Liver (tissue), 8 donors: ENCODE measurements at regions not wholly inside any gene's neighbourhood (a gene's known extent, or its start where the extent isn't known, plus 50 kb on each side); places are given as distances from the start of the nearest gene placed in this dataset.

ENCODE experiments used
- DNase-seq: peaks from one replicate; pipeline ENCODE4 v3.0.0-alpha.2; 2017; ENCODE audit warnings: low spot score
- H3K27ac ChIP-seq, 2 donors: one replicate each; pipeline ENCODE4 v1.7.0; 2013; ENCODE audit warnings: inconsistent platforms in 2 of 2, low read length in 2 of 2, control low read depth in 1 of 2, low read depth in 1 of 2, mild to moderate bottlenecking in 1 of 2
- H3K27me3 ChIP-seq, 4 donors: one replicate each; pipeline versions ENCODE4 v1.6.1 to v1.7.0; 2013; ENCODE audit warnings: low read length in 3 of 4, inconsistent platforms in 1 of 4, mild to moderate bottlenecking in 1 of 4, moderate library complexity in 1 of 4; ENCODE audit not compliant: control insufficient read depth in 4 of 4, insufficient read depth in 4 of 4
- H3K36me3 ChIP-seq, 4 donors: one replicate each; pipeline versions ENCODE4 v1.6.1 to v1.7.0; 2013; ENCODE audit warnings: low read length in 3 of 4, mild to moderate bottlenecking in 3 of 4, low read depth in 1 of 4, moderate library complexity in 1 of 4; ENCODE audit not compliant: control insufficient read depth in 4 of 4, insufficient read depth in 3 of 4
- H3K4me1 ChIP-seq, 4 donors: one replicate each; pipeline versions ENCODE4 v1.6.1 to v1.7.0; 2013; ENCODE audit warnings: low read length in 3 of 4, mild to moderate bottlenecking in 3 of 4, moderate library complexity in 1 of 4; ENCODE audit not compliant: control insufficient read depth in 4 of 4, insufficient read depth in 4 of 4
- H3K4me3 ChIP-seq, 3 donors: one replicate each; pipeline versions ENCODE4 v1.6.1 to v1.7.0; 2013; ENCODE audit warnings: low read length in 3 of 3, control low read depth in 1 of 3, low read depth in 1 of 3, mild to moderate bottlenecking in 1 of 3
- H3K9ac ChIP-seq, 2 donors: one replicate each; pipeline ENCODE4 v1.7.0; 2013; ENCODE audit warnings: low read length in 2 of 2, mild to moderate bottlenecking in 2 of 2, moderate library complexity in 2 of 2, control low read depth in 1 of 2, low read depth in 1 of 2
- H3K9me3 ChIP-seq, 4 donors: one replicate each; pipeline versions ENCODE4 v1.6.1 to v1.7.0; 2013; ENCODE audit warnings: low read length in 3 of 4; ENCODE audit not compliant: control insufficient read depth in 4 of 4
- ATF3 ChIP-seq: IDR thresholded peaks from 2 replicates; pipeline ENCODE4 v1.6.1; 2016; ENCODE audit warnings: antibody characterized with exemption
- EGR1 ChIP-seq, 2 donors: IDR thresholded peaks; 2 replicates each; pipeline ENCODE4 v1.6.1; 2016 to 2018; ENCODE audit warnings: antibody characterized with exemption in 2 of 2, low read depth in 2 of 2
- FOXA1 ChIP-seq: IDR thresholded peaks from 2 replicates; pipeline ENCODE4 v1.6.1; 2016; ENCODE audit warnings: antibody characterized with exemption
- FOXA2 ChIP-seq: IDR thresholded peaks from 2 replicates; pipeline ENCODE4 v1.6.1; 2016; ENCODE audit warnings: antibody characterized with exemption
- HNF4A ChIP-seq, 2 donors: conservative IDR thresholded peaks; 2 replicates each; pipeline ENCODE4 v1.6.1; 2016; ENCODE audit warnings: antibody characterized with exemption in 2 of 2, mild to moderate bottlenecking in 2 of 2
- HNF4G ChIP-seq: IDR thresholded peaks from 2 replicates; pipeline ENCODE4 v1.6.1; 2016; ENCODE audit warnings: antibody characterized with exemption
- JUND ChIP-seq, 2 donors: IDR thresholded peaks; 2 replicates each; pipeline ENCODE4 v1.6.1; 2016; ENCODE audit warnings: antibody characterized with exemption in 2 of 2
- MAX ChIP-seq: IDR thresholded peaks from 2 replicates; pipeline ENCODE4 v1.6.1; 2016; ENCODE audit warnings: antibody characterized with exemption
- NR2F2 ChIP-seq: IDR thresholded peaks from 2 replicates; pipeline ENCODE4 v1.6.1; 2016; ENCODE audit warnings: antibody characterized with exemption
- RAD21 ChIP-seq, 2 donors: IDR thresholded peaks; 2 replicates each; pipeline ENCODE4 v1.6.1; 2016; ENCODE audit warnings: antibody characterized with exemption in 2 of 2, mild to moderate bottlenecking in 2 of 2
- RXRA ChIP-seq, 2 donors: IDR thresholded peaks; 2 replicates each; pipeline ENCODE4 v1.6.1; 2017 to 2018; ENCODE audit warnings: antibody characterized with exemption in 2 of 2, mild to moderate bottlenecking in 1 of 2
- SP1 ChIP-seq: IDR thresholded peaks from 2 replicates; pipeline ENCODE4 v1.6.1; 2018; ENCODE audit warnings: antibody characterized with exemption, mild to moderate bottlenecking
- TAF1 ChIP-seq: conservative IDR thresholded peaks from 2 replicates; pipeline ENCODE4 v1.6.1; 2016; ENCODE audit warnings: antibody characterized with exemption, mild to moderate bottlenecking
- YY1 ChIP-seq: IDR thresholded peaks from 2 replicates; pipeline ENCODE4 v1.6.1; 2016; ENCODE audit warnings: antibody characterized with exemption, mild to moderate bottlenecking
- WGBS: extraction: QIAGEN DNeasy Blood & Tissue Kit; methylation state at CpG from one replicate; pipeline ENCODE4 v1.1.7; 2013; 5-methylcytosine and 5-hydroxymethylcytosine counted together
- TF ChIP-seq, protein P1 (sequence below): IDR thresholded peaks from 2 replicates; pipeline ENCODE4 v1.6.1; 2016; ENCODE audit warnings: antibody characterized with exemption, mild to moderate bottlenecking
- TF ChIP-seq, protein P2 (sequence below): IDR thresholded peaks from 2 replicates; pipeline ENCODE4 v1.6.1; 2016; ENCODE audit warnings: antibody characterized with exemption
- TF ChIP-seq, protein P3 (sequence below): fragments of 150-350 bp; IDR thresholded peaks from 2 replicates; pipeline ENCODE4 v1.5.1; 2017; ENCODE audit warnings: improper control_type of control experiment, low read depth, low read length; ENCODE audit not compliant: missing input control
- donor health status: healthy.
- donor health status: healthy.
- donor health status: healthy.
- donor health status: healthy.
- donor health status: healthy.

DNA sequence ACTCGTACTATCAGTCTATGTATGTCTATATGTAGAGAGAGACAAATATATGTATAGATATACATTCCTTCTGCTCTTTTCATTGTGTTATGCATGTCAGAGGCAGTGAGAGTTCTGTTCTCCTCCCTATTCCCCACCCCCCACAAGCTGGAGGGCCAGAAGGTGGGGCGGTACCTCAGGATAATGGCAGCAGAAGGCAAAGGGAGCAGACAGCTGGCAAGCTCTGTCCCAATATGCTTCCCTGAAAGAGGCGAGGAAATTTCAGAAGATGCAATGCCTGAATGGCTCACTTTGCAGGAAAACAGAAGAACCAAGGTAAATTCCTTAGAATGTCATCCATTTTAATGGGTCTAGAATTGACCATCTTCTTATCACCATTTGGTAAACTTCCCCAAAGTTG is 114.4 kb downstream of the NAA11 start (continued):
- TF ChIP-seq, protein P1, sequence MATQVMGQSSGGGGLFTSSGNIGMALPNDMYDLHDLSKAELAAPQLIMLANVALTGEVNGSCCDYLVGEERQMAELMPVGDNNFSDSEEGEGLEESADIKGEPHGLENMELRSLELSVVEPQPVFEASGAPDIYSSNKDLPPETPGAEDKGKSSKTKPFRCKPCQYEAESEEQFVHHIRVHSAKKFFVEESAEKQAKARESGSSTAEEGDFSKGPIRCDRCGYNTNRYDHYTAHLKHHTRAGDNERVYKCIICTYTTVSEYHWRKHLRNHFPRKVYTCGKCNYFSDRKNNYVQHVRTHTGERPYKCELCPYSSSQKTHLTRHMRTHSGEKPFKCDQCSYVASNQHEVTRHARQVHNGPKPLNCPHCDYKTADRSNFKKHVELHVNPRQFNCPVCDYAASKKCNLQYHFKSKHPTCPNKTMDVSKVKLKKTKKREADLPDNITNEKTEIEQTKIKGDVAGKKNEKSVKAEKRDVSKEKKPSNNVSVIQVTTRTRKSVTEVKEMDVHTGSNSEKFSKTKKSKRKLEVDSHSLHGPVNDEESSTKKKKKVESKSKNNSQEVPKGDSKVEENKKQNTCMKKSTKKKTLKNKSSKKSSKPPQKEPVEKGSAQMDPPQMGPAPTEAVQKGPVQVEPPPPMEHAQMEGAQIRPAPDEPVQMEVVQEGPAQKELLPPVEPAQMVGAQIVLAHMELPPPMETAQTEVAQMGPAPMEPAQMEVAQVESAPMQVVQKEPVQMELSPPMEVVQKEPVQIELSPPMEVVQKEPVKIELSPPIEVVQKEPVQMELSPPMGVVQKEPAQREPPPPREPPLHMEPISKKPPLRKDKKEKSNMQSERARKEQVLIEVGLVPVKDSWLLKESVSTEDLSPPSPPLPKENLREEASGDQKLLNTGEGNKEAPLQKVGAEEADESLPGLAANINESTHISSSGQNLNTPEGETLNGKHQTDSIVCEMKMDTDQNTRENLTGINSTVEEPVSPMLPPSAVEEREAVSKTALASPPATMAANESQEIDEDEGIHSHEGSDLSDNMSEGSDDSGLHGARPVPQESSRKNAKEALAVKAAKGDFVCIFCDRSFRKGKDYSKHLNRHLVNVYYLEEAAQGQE: no peak
- TF ChIP-seq SP1 (no peak), HNF4G (no peak), NR2F2 (no peak), FOXA2 (no peak), RAD21 (IDR thresholded peaks at IDR 0.05) (no peak), JUND (IDR thresholded peaks at IDR 0.05) (no peak), EGR1 (IDR thresholded peaks at IDR 0.05; ENCODE audit: low read depth in 2 of 2) (no peak)

DNA sequence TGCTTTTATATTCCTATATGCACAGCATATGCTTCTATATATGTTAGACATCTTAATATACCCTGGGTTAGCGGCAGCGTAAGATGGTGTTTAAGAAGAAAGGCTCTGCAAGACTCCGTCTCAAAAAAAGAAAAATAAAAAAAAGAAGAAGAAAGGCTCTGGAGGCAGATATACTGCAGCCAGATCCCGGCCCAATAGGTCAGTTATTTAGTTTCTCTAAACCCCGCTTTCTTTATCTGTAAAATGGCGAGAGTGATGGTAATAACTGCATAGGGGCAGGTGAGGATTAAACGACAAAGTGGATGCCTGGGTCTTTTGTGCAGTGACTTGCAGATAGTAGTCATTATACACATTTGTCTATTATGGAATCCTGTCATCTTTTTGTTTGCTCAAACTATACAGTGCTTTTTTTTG is 115.2 kb downstream of the NAA11 start:
- TF ChIP-seq, protein P2, sequence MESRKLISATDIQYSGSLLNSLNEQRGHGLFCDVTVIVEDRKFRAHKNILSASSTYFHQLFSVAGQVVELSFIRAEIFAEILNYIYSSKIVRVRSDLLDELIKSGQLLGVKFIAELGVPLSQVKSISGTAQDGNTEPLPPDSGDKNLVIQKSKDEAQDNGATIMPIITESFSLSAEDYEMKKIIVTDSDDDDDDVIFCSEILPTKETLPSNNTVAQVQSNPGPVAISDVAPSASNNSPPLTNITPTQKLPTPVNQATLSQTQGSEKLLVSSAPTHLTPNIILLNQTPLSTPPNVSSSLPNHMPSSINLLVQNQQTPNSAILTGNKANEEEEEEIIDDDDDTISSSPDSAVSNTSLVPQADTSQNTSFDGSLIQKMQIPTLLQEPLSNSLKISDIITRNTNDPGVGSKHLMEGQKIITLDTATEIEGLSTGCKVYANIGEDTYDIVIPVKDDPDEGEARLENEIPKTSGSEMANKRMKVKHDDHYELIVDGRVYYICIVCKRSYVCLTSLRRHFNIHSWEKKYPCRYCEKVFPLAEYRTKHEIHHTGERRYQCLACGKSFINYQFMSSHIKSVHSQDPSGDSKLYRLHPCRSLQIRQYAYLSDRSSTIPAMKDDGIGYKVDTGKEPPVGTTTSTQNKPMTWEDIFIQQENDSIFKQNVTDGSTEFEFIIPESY: no peak
- TF ChIP-seq SP1 (no peak), NR2F2 (no peak), HNF4G (no peak), TAF1 (no peak), RXRA (IDR thresholded peaks at IDR 0.05) (no peak), YY1 (no peak), MAX (no peak), JUND (IDR thresholded peaks at IDR 0.05) (no peak), FOXA1 (no peak), HNF4A (conservative IDR thresholded peaks at IDR 0.05) (no peak), FOXA2 (no peak), EGR1 (IDR thresholded peaks at IDR 0.05; ENCODE audit: low read depth in 2 of 2) (no peak), ATF3 (no peak)
- TF ChIP-seq, protein P3, sequence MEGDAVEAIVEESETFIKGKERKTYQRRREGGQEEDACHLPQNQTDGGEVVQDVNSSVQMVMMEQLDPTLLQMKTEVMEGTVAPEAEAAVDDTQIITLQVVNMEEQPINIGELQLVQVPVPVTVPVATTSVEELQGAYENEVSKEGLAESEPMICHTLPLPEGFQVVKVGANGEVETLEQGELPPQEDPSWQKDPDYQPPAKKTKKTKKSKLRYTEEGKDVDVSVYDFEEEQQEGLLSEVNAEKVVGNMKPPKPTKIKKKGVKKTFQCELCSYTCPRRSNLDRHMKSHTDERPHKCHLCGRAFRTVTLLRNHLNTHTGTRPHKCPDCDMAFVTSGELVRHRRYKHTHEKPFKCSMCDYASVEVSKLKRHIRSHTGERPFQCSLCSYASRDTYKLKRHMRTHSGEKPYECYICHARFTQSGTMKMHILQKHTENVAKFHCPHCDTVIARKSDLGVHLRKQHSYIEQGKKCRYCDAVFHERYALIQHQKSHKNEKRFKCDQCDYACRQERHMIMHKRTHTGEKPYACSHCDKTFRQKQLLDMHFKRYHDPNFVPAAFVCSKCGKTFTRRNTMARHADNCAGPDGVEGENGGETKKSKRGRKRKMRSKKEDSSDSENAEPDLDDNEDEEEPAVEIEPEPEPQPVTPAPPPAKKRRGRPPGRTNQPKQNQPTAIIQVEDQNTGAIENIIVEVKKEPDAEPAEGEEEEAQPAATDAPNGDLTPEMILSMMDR: no peak
- TF ChIP-seq, protein P1: no peak
- no peak overlapping the region for H3K9ac ChIP-seq
- H3K4me1 ChIP-seq: no peaks in the 10 kb centered on the region
- H3K27me3 ChIP-seq: no peaks in the 10 kb centered on the region
- H3K27ac ChIP-seq: no peak overlapping the region
- no peaks in the 10 kb centered on the region for H3K36me3 ChIP-seq
- no peak overlapping the region for H3K4me3 ChIP-seq
- WGBS: 84% methylated on average over 7 of the region's 7 CpGs
- peaks cover 0 to 2% (median 0%) of the 10 kb centered on the region in 4 donors for H3K9me3 ChIP-seq
- no peak for DNase-seq
